Gastrocnemius medialis (tissue), 4 donors: ENCODE measurements at regions not wholly inside any gene's neighbourhood (a gene's known extent, or its start where the extent isn't known, plus 50 kb on each side); places are given as distances from the start of the nearest gene placed in this dataset.
"Not testable (repeated sequence)": the region's sequence is repeated elsewhere in the genome, so short reads cannot be mapped to it uniquely, and the experiment has no call there.

ENCODE experiments used
- ATAC-seq, 2 donors: fragments of 150-250 bp; one replicate each; pipeline ENCODE4 v1.9.1; 2016
- DNase-seq, 2 donors: peaks; one replicate each; pipeline ENCODE4 v3.0.0-alpha.2; 2019
- H3K27ac ChIP-seq, 4 donors: fragments of 200-600 bp; sonication (generic); 1 replicate in 1 of 4; 2 replicates in 3 of 4; pipeline ENCODE4 v1.5.1; 2016 to 2018; ENCODE audit warnings: mild to moderate bottlenecking in 2 of 4, moderate library complexity in 1 of 4
- H3K27me3 ChIP-seq, 3 donors: fragments of 200-600 bp; sonication (generic) in 2 of 3; 1 replicate in 1 of 3; 2 replicates in 2 of 3; pipeline versions ENCODE4 v1.5.1 to v1.6.0; 2016 to 2019; ENCODE audit warnings: mild to moderate bottlenecking in 1 of 3, moderate library complexity in 1 of 3
- H3K36me3 ChIP-seq, 2 donors: fragments of 200-600 bp; sonication (generic) in 1 of 2; one replicate each; pipeline ENCODE4 v1.5.1; 2017 to 2018
- H3K4me1 ChIP-seq, 2 donors: fragments of 200-600 bp; sonication (generic) in 1 of 2; one replicate each; pipeline ENCODE4 v1.5.1; 2016 to 2017; ENCODE audit warnings: mild to moderate bottlenecking in 2 of 2
- H3K4me3 ChIP-seq, 4 donors: fragments of 200-600 bp; sonication (generic) in 3 of 4; 1 replicate in 1 of 4; 2 replicates in 3 of 4; pipeline ENCODE4 v1.5.1; 2016 to 2019; ENCODE audit warnings: mild to moderate bottlenecking in 2 of 4
- H3K9me3 ChIP-seq, 3 donors: fragments of 200-600 bp; sonication (generic) in 2 of 3; 1 replicate in 1 of 3; 2 replicates in 2 of 3; pipeline ENCODE4 v1.5.1; 2016 to 2019
- POLR2A ChIP-seq, 2 donors: fragments of 450-650 bp; IDR thresholded peaks; one replicate each; pipeline ENCODE4 v1.6.1; 2017; ENCODE audit warnings: antibody characterized with exemption in 2 of 2, mild to moderate bottlenecking in 2 of 2, moderate library complexity in 2 of 2
- in situ Hi-C, 4 donors: fragments of 200-750 bp; cut with MboI; loops; one replicate each; pipeline versions ENCODE4 v1.15.0 to v1.8.0; 2017; ENCODE audit warnings: low sequenced_read_pairs in 4 of 4
- intact Hi-C: fragments of 100-400 bp; cut with DNase I; formaldehyde crosslinking; loops from one replicate; pipeline ENCODE4 v1.15.1; 2023; ENCODE audit warnings: low total_unique reads
- TF ChIP-seq, protein P1 (sequence below), 5 experiments: fragments of 450-650 bp in 3 of 5; fragments of 200-600 bp in 2 of 5; sonication (generic) in 2 of 5; IDR thresholded peaks in 4 of 5; conservative IDR thresholded peaks in 1 of 5; 1 replicate in 4 of 5; 2 replicates in 1 of 5; pipeline ENCODE4 v1.5.1; 2016 to 2019; ENCODE audit warnings: antibody characterized with exemption in 5 of 5, mild to moderate bottlenecking in 3 of 5, moderate library complexity in 3 of 5

DNA sequence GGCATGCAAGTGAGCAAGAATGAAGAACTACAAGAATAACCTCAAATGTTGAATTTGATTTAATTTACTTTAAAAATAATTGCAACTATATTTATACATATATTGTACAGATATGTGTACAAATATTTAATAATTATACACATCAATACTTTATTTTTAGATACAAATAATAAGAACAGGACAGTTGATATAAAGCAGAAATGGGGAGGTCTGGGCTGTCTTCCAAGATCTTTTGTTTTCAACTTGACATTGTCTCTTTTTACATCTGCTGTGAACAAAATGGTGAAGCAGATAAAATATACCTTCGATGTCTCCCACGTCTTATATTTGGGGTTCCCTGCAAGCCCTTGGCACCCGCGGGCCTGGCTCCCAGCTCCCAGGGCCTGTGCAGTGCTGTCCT, 231.3 kb upstream of the RBBP8 start:
- no peak overlapping the region for H3K27ac ChIP-seq
- H3K4me3 ChIP-seq: no peak overlapping the region
- no peak for TF ChIP-seq POLR2A (IDR thresholded peaks at IDR 0.05)
- TF ChIP-seq, protein P1, sequence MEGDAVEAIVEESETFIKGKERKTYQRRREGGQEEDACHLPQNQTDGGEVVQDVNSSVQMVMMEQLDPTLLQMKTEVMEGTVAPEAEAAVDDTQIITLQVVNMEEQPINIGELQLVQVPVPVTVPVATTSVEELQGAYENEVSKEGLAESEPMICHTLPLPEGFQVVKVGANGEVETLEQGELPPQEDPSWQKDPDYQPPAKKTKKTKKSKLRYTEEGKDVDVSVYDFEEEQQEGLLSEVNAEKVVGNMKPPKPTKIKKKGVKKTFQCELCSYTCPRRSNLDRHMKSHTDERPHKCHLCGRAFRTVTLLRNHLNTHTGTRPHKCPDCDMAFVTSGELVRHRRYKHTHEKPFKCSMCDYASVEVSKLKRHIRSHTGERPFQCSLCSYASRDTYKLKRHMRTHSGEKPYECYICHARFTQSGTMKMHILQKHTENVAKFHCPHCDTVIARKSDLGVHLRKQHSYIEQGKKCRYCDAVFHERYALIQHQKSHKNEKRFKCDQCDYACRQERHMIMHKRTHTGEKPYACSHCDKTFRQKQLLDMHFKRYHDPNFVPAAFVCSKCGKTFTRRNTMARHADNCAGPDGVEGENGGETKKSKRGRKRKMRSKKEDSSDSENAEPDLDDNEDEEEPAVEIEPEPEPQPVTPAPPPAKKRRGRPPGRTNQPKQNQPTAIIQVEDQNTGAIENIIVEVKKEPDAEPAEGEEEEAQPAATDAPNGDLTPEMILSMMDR (IDR thresholded peaks at IDR 0.05 in 4 of 5, conservative IDR thresholded peaks at IDR 0.05 in 1 of 5): no peak
- no peaks in the 10 kb centered on the region for H3K27me3 ChIP-seq
- in situ Hi-C loops (no loop called here), intact Hi-C loops (no loop called here)
- H3K4me1 ChIP-seq: no peaks in the 10 kb centered on the region
- no peaks in the 10 kb centered on the region for H3K36me3 ChIP-seq
- ATAC-seq (no peak), DNase-seq (no peak)
- H3K9me3 ChIP-seq: no peaks in the 10 kb centered on the region

DNA sequence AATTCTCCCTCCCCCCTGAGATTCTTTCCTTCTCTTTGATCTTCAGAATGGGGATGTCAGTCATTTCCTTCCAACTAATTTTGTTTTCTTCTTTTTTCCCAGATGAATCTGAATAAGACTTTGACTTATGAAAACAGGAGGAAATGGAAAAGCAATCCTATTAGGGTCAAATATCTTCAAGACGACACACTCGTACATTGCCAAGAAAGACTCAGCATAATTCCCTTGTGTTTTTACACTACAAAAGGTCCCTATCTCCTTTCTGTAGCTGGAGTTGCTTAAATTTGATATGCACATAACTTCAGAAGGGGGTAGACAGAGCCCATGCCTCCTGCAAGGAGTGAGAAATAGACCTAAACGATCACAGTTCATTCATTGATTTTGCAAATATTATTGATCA, 230.3 kb upstream of the RBBP8 start:
- no peak for TF ChIP-seq POLR2A (IDR thresholded peaks at IDR 0.05)
- TF ChIP-seq, protein P1 (IDR thresholded peaks at IDR 0.05 in 4 of 5, conservative IDR thresholded peaks at IDR 0.05 in 1 of 5): no peak
- in situ Hi-C loops: no loop called here
- no peak for DNase-seq
- intact Hi-C loops: no loop called here
- ATAC-seq: no peak
- Histone ChIP-seq H3K27me3 (no peaks in the 10 kb centered on the region), H3K4me3 (no peak overlapping the region), H3K36me3 (no peaks in the 10 kb centered on the region), H3K9me3 (no peaks in the 10 kb centered on the region), H3K4me1 (no peaks in the 10 kb centered on the region), H3K27ac (no peak overlapping the region)

DNA sequence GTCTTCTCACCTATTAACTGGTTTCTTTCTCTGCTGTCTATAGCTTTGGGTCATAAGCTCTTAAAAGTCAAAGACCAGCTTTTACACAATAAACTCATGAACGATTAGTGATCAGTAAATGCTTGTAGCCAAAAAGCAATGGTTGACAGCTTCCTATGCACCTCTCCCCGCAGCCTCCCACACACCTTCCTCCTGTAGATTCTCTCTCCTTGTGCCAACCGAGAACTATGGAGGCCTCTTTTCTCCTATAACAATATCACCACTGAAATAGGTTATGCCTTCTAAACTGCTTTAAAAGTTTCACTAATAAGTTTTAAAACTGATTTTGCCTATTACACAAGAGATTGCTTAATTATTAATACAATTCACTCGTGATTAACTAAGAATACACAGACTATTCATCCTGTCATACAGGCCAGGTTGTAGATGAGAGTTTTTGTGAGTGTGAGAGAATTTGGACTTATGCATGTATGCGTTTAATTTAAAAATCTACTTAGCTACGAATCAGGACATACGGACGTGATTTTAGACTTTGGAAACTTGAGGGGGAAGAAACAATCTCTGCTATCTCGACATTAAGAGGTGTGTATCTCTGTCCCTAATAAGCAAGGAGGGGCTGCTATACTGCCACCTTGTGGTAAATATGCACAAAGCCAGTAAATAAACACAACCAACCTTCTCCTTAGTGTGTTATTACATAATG, 229.1 kb upstream of the RBBP8 start:
- intact Hi-C loops: no loop called here
- Histone ChIP-seq H3K4me1 (no peaks in the 10 kb centered on the region), H3K27ac (no peak overlapping the region), H3K9me3 (no peaks in the 10 kb centered on the region), H3K36me3 (no peaks in the 10 kb centered on the region), H3K4me3 (no peak overlapping the region), H3K27me3 (no peaks in the 10 kb centered on the region)
- in situ Hi-C loops: no loop called here
- ATAC-seq (peak in 1 of 2 donors; percentile 51), DNase-seq (no peak)
- no peak for TF ChIP-seq POLR2A (IDR thresholded peaks at IDR 0.05)
- TF ChIP-seq, protein P1 (IDR thresholded peaks at IDR 0.05 in 4 of 5, conservative IDR thresholded peaks at IDR 0.05 in 1 of 5): peak in 4 of 5 experiments; percentile 38 to 65 (median 59)

DNA sequence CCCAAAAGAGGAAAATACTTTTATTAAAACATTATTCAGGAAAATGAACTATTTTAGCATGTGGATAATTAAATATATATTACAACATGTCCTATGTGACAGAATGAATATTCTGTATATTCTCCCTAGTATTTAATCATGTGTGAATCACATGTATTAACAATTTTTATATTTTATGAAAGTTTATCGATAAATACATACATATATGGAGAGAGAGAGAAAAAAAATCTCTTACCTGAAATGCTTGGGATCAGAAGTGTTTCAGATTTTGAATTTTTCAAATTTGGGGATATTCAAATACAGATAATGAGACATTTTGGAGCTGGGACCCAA, 228.6 kb upstream of the RBBP8 start:
- Histone ChIP-seq H3K4me3 (no peak overlapping the region), H3K27ac (no peak overlapping the region), H3K9me3 (no peaks in the 10 kb centered on the region), H3K27me3 (no peaks in the 10 kb centered on the region), H3K36me3 (no peaks in the 10 kb centered on the region), H3K4me1 (no peaks in the 10 kb centered on the region)
- intact Hi-C loops: no loop called here
- DNase-seq (no peak), ATAC-seq (no peak)
- TF ChIP-seq, protein P1 (IDR thresholded peaks at IDR 0.05 in 4 of 5, conservative IDR thresholded peaks at IDR 0.05 in 1 of 5): no peak
- no peak for TF ChIP-seq POLR2A (IDR thresholded peaks at IDR 0.05)
- in situ Hi-C loops: no loop called here

DNA sequence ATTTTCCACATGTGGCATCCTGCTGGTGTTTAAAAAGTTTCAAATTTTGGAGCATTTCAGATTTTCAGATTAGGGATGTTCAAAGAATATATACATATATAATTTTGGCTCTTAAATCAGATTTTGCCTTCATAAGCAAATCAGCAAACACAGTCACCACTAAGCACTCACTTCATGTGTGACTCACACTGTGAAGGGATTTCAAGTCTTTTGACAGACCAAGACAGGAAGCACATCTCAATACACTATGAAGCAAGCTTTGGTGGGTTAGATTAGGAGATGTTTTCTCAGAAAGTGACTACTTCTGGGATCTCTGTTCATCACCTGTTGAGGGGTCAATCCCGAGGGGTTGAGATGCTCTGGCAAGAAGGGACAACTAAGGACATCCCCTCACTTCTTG, 227.8 kb upstream of the RBBP8 start:
- in situ Hi-C loops (no loop called here), intact Hi-C loops (no loop called here)
- Histone ChIP-seq H3K27ac (no peak overlapping the region), H3K36me3 (no peaks in the 10 kb centered on the region), H3K4me3 (no peak overlapping the region), H3K4me1 (no peaks in the 10 kb centered on the region), H3K9me3 (no peaks in the 10 kb centered on the region), H3K27me3 (no peaks in the 10 kb centered on the region)
- ATAC-seq (no peak), DNase-seq (no peak)
- TF ChIP-seq POLR2A (IDR thresholded peaks at IDR 0.05): no peak
- TF ChIP-seq, protein P1 (IDR thresholded peaks at IDR 0.05 in 4 of 5, conservative IDR thresholded peaks at IDR 0.05 in 1 of 5): no peak

DNA sequence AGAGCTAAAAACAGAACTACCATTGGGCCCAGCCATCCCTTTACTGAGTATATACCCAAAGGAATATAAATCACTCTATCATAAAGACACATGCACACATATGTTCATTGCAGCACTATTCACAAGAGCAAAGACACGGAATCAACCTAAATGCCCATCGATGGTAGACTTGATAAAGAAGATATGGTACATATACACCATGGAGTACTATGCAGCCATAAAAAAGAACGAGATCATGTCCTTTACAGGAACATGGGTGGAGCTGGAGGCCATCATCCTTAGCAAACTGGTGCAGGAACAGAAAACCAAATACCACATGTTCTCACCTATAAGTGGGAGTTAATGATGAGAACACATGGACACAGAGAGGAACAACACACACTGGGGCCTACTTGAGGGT, 227.1 kb upstream of the RBBP8 start:
- H3K27me3 ChIP-seq, DNase-seq, H3K4me1 ChIP-seq, H3K36me3 ChIP-seq, in situ Hi-C loops, H3K9me3 ChIP-seq, intact Hi-C loops, H3K4me3 ChIP-seq, H3K27ac ChIP-seq, ATAC-seq: not testable (repeated sequence)
